Erythroblast (primary cell): ENCODE measurements at regions not wholly inside any gene's neighbourhood (a gene's known extent, or its start where the extent isn't known, plus 50 kb on each side); places are given as distances from the start of the nearest gene placed in this dataset.

Experiments used
- GATA1 ChIP-seq: IDR thresholded peaks from 2 replicates; pipeline ENCODE4 v1.6.1; 2011; ENCODE audit warnings: low read depth, mild to moderate bottlenecking, control low read depth, low read length, moderate library complexity
- POLR2A ChIP-seq: IDR thresholded peaks from 2 replicates; pipeline ENCODE4 v1.6.1; 2011; ENCODE audit warnings: mild to moderate bottlenecking, low read length

GRCh38 chr4:24637173-24637572 lies 52.8 kb upstream of the DHX15 start:
- TF ChIP-seq POLR2A (no peak), GATA1 (no peak)
